SJSA1 (cell line): ENCODE measurements at regions not wholly inside any gene's neighbourhood (a gene's known extent, or its start where the extent isn't known, plus 50 kb on each side); places are given as distances from the start of the nearest gene placed in this dataset.
"Not testable (repeated sequence)": the region's sequence is repeated elsewhere in the genome, so short reads cannot be mapped to it uniquely, and the experiment has no call there.

Experiments
- DNase-seq, 2 experiments: peaks; one replicate each; pipeline ENCODE4 v3.0.0-alpha.2; 2015 to 2020; ENCODE audit warnings: low spot score in 2 of 2, low read depth in 1 of 2
- H3K27ac ChIP-seq: fragments of 250-450 bp; sonication (Bioruptor Pico); 2 replicates; pipeline ENCODE4 v1.5.1; 2020; ENCODE audit warnings: mild to moderate bottlenecking, moderate library complexity
- H3K27me3 ChIP-seq: fragments of 250-450 bp; sonication (Bioruptor Pico); replicated peaks from 2 replicates; pipeline ENCODE4 v1.5.1; 2020; ENCODE audit warnings: mild to moderate bottlenecking, moderate library complexity
- H3K36me3 ChIP-seq: fragments of 250-450 bp; sonication (Bioruptor Pico); 2 replicates; pipeline ENCODE4 v1.5.1; 2020; ENCODE audit warnings: mild to moderate bottlenecking
- H3K4me1 ChIP-seq: fragments of 250-450 bp; sonication (Bioruptor Pico); replicated peaks from 2 replicates; pipeline ENCODE4 v1.6.1; 2021; ENCODE audit warnings: mild to moderate bottlenecking
- H3K4me3 ChIP-seq: fragments of 250-450 bp; sonication (Bioruptor Pico); 2 replicates; pipeline ENCODE4 v1.5.1; 2020; ENCODE audit warnings: mild to moderate bottlenecking
- H3K9me3 ChIP-seq: fragments of 250-450 bp; sonication (Bioruptor Pico); replicated peaks from 2 replicates; pipeline ENCODE4 v1.5.1; 2020; ENCODE audit warnings: mild to moderate bottlenecking

- H3K9me3 ChIP-seq, result no peaks in the 10 kb centered on the region
- no peak overlapping the region for H3K4me3 ChIP-seq
- no peaks in the 10 kb centered on the region for H3K27me3 ChIP-seq
- H3K36me3 ChIP-seq, result no peaks in the 10 kb centered on the region
- H3K4me1 ChIP-seq, result no peaks in the 10 kb centered on the region
- H3K27ac ChIP-seq, result no peak overlapping the region
- DNase-seq, result no peak
These were observed 73.7 kb downstream of the GEMIN8 start for GRCh38 chrX:13955975-13956374.

- H3K27me3 ChIP-seq, result no peaks in the 10 kb centered on the region
These were observed 74.5 kb downstream of the GEMIN8 start for GRCh38 chrX:13955095-13955647.

GRCh38 chrX:13952581-13952980, 77.1 kb downstream of the GEMIN8 start:
- no peaks in the 10 kb centered on the region for H3K36me3 ChIP-seq
- H3K27me3 ChIP-seq, result no peaks in the 10 kb centered on the region
- DNase-seq, result no peak
- no peaks in the 10 kb centered on the region for H3K4me1 ChIP-seq
- H3K27ac ChIP-seq, result no peak overlapping the region
- no peak overlapping the region for H3K4me3 ChIP-seq
- H3K9me3 ChIP-seq, result no peaks in the 10 kb centered on the region

More at GRCh38 chrX:13955095-13955647, 74.5 kb downstream of the GEMIN8 start:
- no peak for DNase-seq
- no peak overlapping the region for H3K4me3 ChIP-seq
- no peaks in the 10 kb centered on the region for H3K36me3 ChIP-seq
- no peak overlapping the region for H3K27ac ChIP-seq
- no peaks in the 10 kb centered on the region for H3K4me1 ChIP-seq
- H3K9me3 ChIP-seq, result no peaks in the 10 kb centered on the region

GRCh38 chrX:13946223-13946622, 83.5 kb downstream of the GEMIN8 start:
- not testable (repeated sequence) for H3K27ac ChIP-seq, H3K9me3 ChIP-seq, H3K36me3 ChIP-seq, H3K4me1 ChIP-seq, H3K27me3 ChIP-seq, H3K4me3 ChIP-seq, DNase-seq

- not testable (repeated sequence) for H3K36me3 ChIP-seq, H3K9me3 ChIP-seq, H3K4me3 ChIP-seq, H3K27me3 ChIP-seq, DNase-seq, H3K4me1 ChIP-seq, H3K27ac ChIP-seq
These were observed 83.9 kb downstream of the GEMIN8 start for GRCh38 chrX:13945787-13946186.

- peaks cover 10% of the 10 kb centered on the region; the same call in 1 of the 2 replicates for H3K27me3 ChIP-seq
- no peak for DNase-seq
- H3K9me3 ChIP-seq, result no peaks in the 10 kb centered on the region
- H3K4me3 ChIP-seq, result no peak overlapping the region
- no peak overlapping the region for H3K27ac ChIP-seq
- peaks cover 6% of the 10 kb centered on the region for H3K4me1 ChIP-seq
- no peaks in the 10 kb centered on the region for H3K36me3 ChIP-seq
These were observed 89.0 kb downstream of the GEMIN8 start for GRCh38 chrX:13940671-13941070.

GRCh38 chrX:13939741-13940597, 89.7 kb downstream of the GEMIN8 start:
- Histone ChIP-seq H3K9me3 (no peaks in the 10 kb centered on the region), H3K27me3 (peaks cover 10% of the 10 kb centered on the region; the same call in 1 of the 2 replicates), H3K4me3 (no peak overlapping the region), H3K27ac (no peak overlapping the region), H3K36me3 (no peaks in the 10 kb centered on the region), H3K4me1 (peaks cover 6% of the 10 kb centered on the region)
- DNase-seq, result no peak

GRCh38 chrX:13938829-13939530, 90.7 kb downstream of the GEMIN8 start:
- Histone ChIP-seq H3K4me1 (peaks cover 6% of the 10 kb centered on the region), H3K27ac (no peak overlapping the region), H3K4me3 (no peak overlapping the region; the same call in 1 of the 2 replicates), H3K27me3 (peaks cover 10% of the 10 kb centered on the region; the same call in 1 of the 2 replicates), H3K9me3 (no peaks in the 10 kb centered on the region), H3K36me3 (no peaks in the 10 kb centered on the region)
- DNase-seq, result no peak

GRCh38 chrX:13938051-13938828, 91.5 kb downstream of the GEMIN8 start:
- Histone ChIP-seq H3K4me3 (peak overlapping the region; percentile 18), H3K9me3 (no peaks in the 10 kb centered on the region), H3K27me3 (peaks cover 10% of the 10 kb centered on the region; the same call in 1 of the 2 replicates), H3K27ac (no peak overlapping the region), H3K36me3 (no peaks in the 10 kb centered on the region), H3K4me1 (peaks cover 6% of the 10 kb centered on the region)
- DNase-seq, result no peak

GRCh38 chrX:13937370-13938050, 92.2 kb downstream of the GEMIN8 start:
- Histone ChIP-seq H3K36me3 (no peaks in the 10 kb centered on the region), H3K27me3 (peaks cover 10% of the 10 kb centered on the region; the same call in 1 of the 2 replicates), H3K4me3 (no peak overlapping the region), H3K9me3 (no peaks in the 10 kb centered on the region), H3K27ac (no peak overlapping the region), H3K4me1 (peaks cover 6% of the 10 kb centered on the region)
- no peak for DNase-seq

- DNase-seq, result no peak
- H3K9me3 ChIP-seq, result no peaks in the 10 kb centered on the region
- no peaks in the 10 kb centered on the region for H3K36me3 ChIP-seq
- peaks cover 10% of the 10 kb centered on the region; the same call in 1 of the 2 replicates for H3K27me3 ChIP-seq
- no peak overlapping the region for H3K27ac ChIP-seq
- H3K4me3 ChIP-seq, result no peak overlapping the region
- H3K4me1 ChIP-seq, result peaks cover 6% of the 10 kb centered on the region
These were observed 93.0 kb downstream of the GEMIN8 start for GRCh38 chrX:13936521-13937225.

GRCh38 chrX:13934731-13935130, 95.0 kb downstream of the GEMIN8 start:
- Histone ChIP-seq H3K27me3 (peaks cover 10% of the 10 kb centered on the region; the same call in 1 of the 2 replicates), H3K4me3 (no peak overlapping the region), H3K9me3 (no peaks in the 10 kb centered on the region), H3K36me3 (no peaks in the 10 kb centered on the region), H3K27ac (no peak overlapping the region), H3K4me1 (peaks cover 6% of the 10 kb centered on the region)
- no peak for DNase-seq
